H9 (cell line): ENCODE measurements at regions not wholly inside any gene's neighbourhood (a gene's known extent, or its start where the extent isn't known, plus 50 kb on each side); places are given as distances from the start of the nearest gene placed in this dataset.

ENCODE experiments used
- DNase-seq: peaks from one replicate; pipeline ENCODE4 v3.0.0-alpha.2; 2017
- H2AFZ ChIP-seq: one replicate; pipeline ENCODE4 v1.6.1; 2013; ENCODE audit warnings: mild to moderate bottlenecking, low read length, control low read depth, moderate library complexity
- H2AK5ac ChIP-seq: 2 replicates; pipeline ENCODE4 v1.6.1; 2013; ENCODE audit warnings: low read length, control low read depth, mixed read lengths; ENCODE audit not compliant: insufficient read length
- H2BK120ac ChIP-seq: one replicate; pipeline ENCODE4 v1.6.1; 2013; ENCODE audit warnings: low read depth, mild to moderate bottlenecking, low read length, control low read depth, inconsistent platforms; ENCODE audit not compliant: poor library complexity, severe bottlenecking
- H2BK12ac ChIP-seq: 2 replicates; pipeline ENCODE4 v1.6.1; 2013; ENCODE audit warnings: low read length, control low read depth, mixed read lengths, low read depth; ENCODE audit not compliant: insufficient read length
- H2BK15ac ChIP-seq: 2 replicates; pipeline ENCODE4 v1.6.1; 2013; ENCODE audit warnings: low read depth, low read length, control low read depth
- H2BK20ac ChIP-seq: one replicate; pipeline ENCODE4 v1.6.1; 2013; ENCODE audit warnings: low read depth, mild to moderate bottlenecking, low read length, control low read depth, inconsistent platforms; ENCODE audit not compliant: poor library complexity, severe bottlenecking
- H2BK5ac ChIP-seq: 2 replicates; pipeline ENCODE4 v1.6.1; 2013; ENCODE audit warnings: low read length, control low read depth, mixed read lengths; ENCODE audit not compliant: insufficient read length
- H3K14ac ChIP-seq: 2 replicates; pipeline ENCODE4 v1.6.1; 2013; ENCODE audit warnings: low read length, control low read depth; ENCODE audit not compliant: insufficient read depth
- H3K18ac ChIP-seq: 2 replicates; pipeline ENCODE4 v1.6.1; 2013; ENCODE audit warnings: low read depth, mild to moderate bottlenecking, mixed read lengths, low read length, control low read depth; ENCODE audit not compliant: insufficient read length
- H3K23ac ChIP-seq: 2 replicates; pipeline ENCODE4 v1.6.1; 2013; ENCODE audit warnings: low read length, control low read depth, mixed read lengths, low read depth; ENCODE audit not compliant: insufficient read length
- H3K23me2 ChIP-seq: 2 replicates; pipeline ENCODE4 v1.6.1; 2013; ENCODE audit warnings: low read depth, mild to moderate bottlenecking, mixed read lengths, low read length, control low read depth; ENCODE audit not compliant: insufficient read length, poor library complexity, severe bottlenecking
- H3K27ac ChIP-seq: 2 replicates; pipeline ENCODE4 v1.5.1; 2013; ENCODE audit warnings: low read length, control low read depth, mixed read lengths, low read depth; ENCODE audit not compliant: insufficient read length
- H3K27me3 ChIP-seq: 2 replicates; pipeline ENCODE4 v1.6.1; 2013; ENCODE audit warnings: low read length, control low read depth, inconsistent platforms; ENCODE audit not compliant: insufficient read depth
- H3K4ac ChIP-seq: 2 replicates; pipeline ENCODE4 v1.6.1; 2013; ENCODE audit warnings: low read depth, mild to moderate bottlenecking, control low read depth, inconsistent platforms, low read length, moderate library complexity
- H3K4me1 ChIP-seq: 2 replicates; pipeline ENCODE4 v1.6.1; 2013; ENCODE audit warnings: low read length, control low read depth, inconsistent platforms; ENCODE audit not compliant: insufficient read depth
- H3K4me2 ChIP-seq: 2 replicates; pipeline ENCODE4 v1.6.1; 2013; ENCODE audit warnings: low read length, control low read depth, mixed read lengths; ENCODE audit not compliant: insufficient read length, insufficient read depth
- H3K56ac ChIP-seq: 2 replicates; pipeline ENCODE4 v1.6.1; 2013; ENCODE audit warnings: low read depth, mild to moderate bottlenecking, mixed read lengths, low read length, control low read depth; ENCODE audit not compliant: insufficient read length
- H3K79me1 ChIP-seq: 2 replicates; pipeline ENCODE4 v1.6.1; 2013; ENCODE audit warnings: low read depth, mild to moderate bottlenecking, moderate library complexity, low read length, control low read depth, inconsistent platforms; ENCODE audit not compliant: insufficient read depth, poor library complexity, severe bottlenecking
- H3K79me2 ChIP-seq: 2 replicates; pipeline ENCODE4 v1.6.1; 2013; ENCODE audit warnings: low read length, control low read depth, inconsistent platforms; ENCODE audit not compliant: insufficient read depth
- H3K9ac ChIP-seq: 2 replicates; pipeline ENCODE4 v1.6.1; 2013; ENCODE audit warnings: low read length, control low read depth, mixed read lengths; ENCODE audit not compliant: insufficient read length; ENCODE audit errors: extremely low read depth
- H3K9me3 ChIP-seq: one replicate; pipeline ENCODE4 v1.6.1; 2013; ENCODE audit warnings: low read depth, low read length, inconsistent platforms; ENCODE audit not compliant: control insufficient read depth
- H3T11ph ChIP-seq: one replicate; pipeline ENCODE4 v1.6.1; 2013; ENCODE audit warnings: mild to moderate bottlenecking, low read length, control low read depth, inconsistent platforms
- H4K20me1 ChIP-seq: one replicate; pipeline ENCODE4 v1.6.1; 2013; ENCODE audit not compliant: control insufficient read depth, insufficient read length, insufficient read depth
- H4K5ac ChIP-seq: 2 replicates; pipeline ENCODE4 v1.6.1; 2013; ENCODE audit warnings: low read depth, mild to moderate bottlenecking, mixed read lengths, low read length, control low read depth; ENCODE audit not compliant: insufficient read length
- H4K8ac ChIP-seq: replicated peaks from 2 replicates; pipeline ENCODE4 v1.6.1; 2013; ENCODE audit warnings: low read length, control low read depth, mixed read lengths, low read depth; ENCODE audit not compliant: insufficient read length
- H4K91ac ChIP-seq: 2 replicates; pipeline ENCODE4 v1.6.1; 2013; ENCODE audit warnings: low read depth, mild to moderate bottlenecking, moderate library complexity, mixed read lengths, low read length, control low read depth; ENCODE audit not compliant: insufficient read length
- H3K27ac Mint-ChIP-seq, 3 experiments: 2 replicates in 2 of 3; 3 replicates in 1 of 3; pipeline ENCODE4 v1.8.0; 2020 to 2021; ENCODE audit warnings: mixed read lengths in 3 of 3, mild to moderate bottlenecking in 1 of 3, moderate library complexity in 1 of 3
- H3K27me3 Mint-ChIP-seq: 2 replicates; pipeline ENCODE4 v1.8.0; 2021; ENCODE audit warnings: low read depth, mild to moderate bottlenecking, moderate library complexity, mixed read lengths
- H3K36me3 Mint-ChIP-seq, 3 experiments: 2 replicates in 2 of 3; 3 replicates in 1 of 3; pipeline ENCODE4 v1.8.0; 2020 to 2021; ENCODE audit warnings: low read depth in 3 of 3, mixed read lengths in 3 of 3; ENCODE audit not compliant: insufficient read depth in 1 of 3
- H3K4me1 Mint-ChIP-seq, 2 experiments: 2 replicates each; pipeline ENCODE4 v1.8.0; 2020; ENCODE audit warnings: mixed read lengths in 2 of 2
- H3K4me3 Mint-ChIP-seq, 2 experiments: 2 replicates in 1 of 2; 3 replicates in 1 of 2; pipeline ENCODE4 v1.8.0; 2020 to 2021; ENCODE audit warnings: mild to moderate bottlenecking in 2 of 2, mixed read lengths in 2 of 2, moderate library complexity in 1 of 2
- H3K9me3 Mint-ChIP-seq, 2 experiments: 2 replicates in 1 of 2; 3 replicates in 1 of 2; pipeline ENCODE4 v1.8.0; 2020; ENCODE audit warnings: mild to moderate bottlenecking in 2 of 2, mixed read lengths in 2 of 2, moderate library complexity in 1 of 2
- WGBS: extraction: QIAGEN DNeasy Blood & Tissue Kit; methylation state at CpG from one replicate; pipeline ENCODE4 v1.1.7; 2013; ENCODE audit warnings: missing lambda C conversion rate, low lambda C conversion rate, mixed read lengths; ENCODE audit not compliant: insufficient read length; ENCODE audit errors: extremely low coverage; 5-methylcytosine and 5-hydroxymethylcytosine counted together
- TF ChIP-seq, protein P1 (sequence below): fragments of 200-600 bp; sonication (generic); conservative IDR thresholded peaks from 3 replicates; pipeline ENCODE4 v1.8.0; 2021; ENCODE audit warnings: antibody characterized with exemption, mild to moderate bottlenecking

- no peak overlapping the region for H3K4me2 ChIP-seq
- 100% methylated on average over 1 of the region's 2 CpGs for WGBS
Observed at GRCh38 chr14:98835825-98836100, 436.2 kb downstream of the BCL11B start.

More at GRCh38 chr14:98835825-98836100, 436.2 kb downstream of the BCL11B start:
- Histone ChIP-seq H3T11ph (no peak overlapping the region), H3K9me3 (no peaks in the 10 kb centered on the region), H4K8ac (no peak overlapping the region), H2BK5ac (no peak overlapping the region), H2AK5ac (no peak overlapping the region), H3K9ac (no peak overlapping the region), H3K56ac (no peak overlapping the region), H4K5ac (no peak overlapping the region), H3K79me2 (no peaks in the 10 kb centered on the region), H3K79me1 (no peaks in the 10 kb centered on the region), H3K27ac (no peak overlapping the region), H2AFZ (no peak overlapping the region), H3K14ac (no peak overlapping the region), H3K4me1 (no peaks in the 10 kb centered on the region), H4K91ac (no peak overlapping the region), H3K4ac (no peak overlapping the region), H2BK15ac (no peak overlapping the region), H3K18ac (no peak overlapping the region), H2BK120ac (no peak overlapping the region), H3K23me2 (no peaks in the 10 kb centered on the region), H4K20me1 (no peaks in the 10 kb centered on the region), H3K27me3 (no peaks in the 10 kb centered on the region), H2BK20ac (no peak overlapping the region), H3K23ac (no peak overlapping the region), H2BK12ac (no peak overlapping the region)
- Mint-ChIP-seq H3K36me3 (peaks cover 0 to 3% (median 2%) of the 10 kb centered on the region in 3 experiments; a peak in 3 of 7 replicates), H3K9me3 (peaks cover 9 to 13% of the 10 kb centered on the region in 2 experiments), H3K4me1 (peaks cover 3 to 9% of the 10 kb centered on the region in 2 experiments; a peak in 3 of 4 replicates), H3K27me3 (no peaks in the 10 kb centered on the region), H3K27ac (no peak overlapping the region), H3K4me3 (no peak overlapping the region)
- peak; percentile 13 for DNase-seq
- TF ChIP-seq, protein P1, sequence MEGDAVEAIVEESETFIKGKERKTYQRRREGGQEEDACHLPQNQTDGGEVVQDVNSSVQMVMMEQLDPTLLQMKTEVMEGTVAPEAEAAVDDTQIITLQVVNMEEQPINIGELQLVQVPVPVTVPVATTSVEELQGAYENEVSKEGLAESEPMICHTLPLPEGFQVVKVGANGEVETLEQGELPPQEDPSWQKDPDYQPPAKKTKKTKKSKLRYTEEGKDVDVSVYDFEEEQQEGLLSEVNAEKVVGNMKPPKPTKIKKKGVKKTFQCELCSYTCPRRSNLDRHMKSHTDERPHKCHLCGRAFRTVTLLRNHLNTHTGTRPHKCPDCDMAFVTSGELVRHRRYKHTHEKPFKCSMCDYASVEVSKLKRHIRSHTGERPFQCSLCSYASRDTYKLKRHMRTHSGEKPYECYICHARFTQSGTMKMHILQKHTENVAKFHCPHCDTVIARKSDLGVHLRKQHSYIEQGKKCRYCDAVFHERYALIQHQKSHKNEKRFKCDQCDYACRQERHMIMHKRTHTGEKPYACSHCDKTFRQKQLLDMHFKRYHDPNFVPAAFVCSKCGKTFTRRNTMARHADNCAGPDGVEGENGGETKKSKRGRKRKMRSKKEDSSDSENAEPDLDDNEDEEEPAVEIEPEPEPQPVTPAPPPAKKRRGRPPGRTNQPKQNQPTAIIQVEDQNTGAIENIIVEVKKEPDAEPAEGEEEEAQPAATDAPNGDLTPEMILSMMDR = no peak
